ENCODE measurements at regions not wholly inside any gene's neighbourhood (a gene's known extent, or its start where the extent isn't known, plus 50 kb on each side); places are given as distances from the start of the nearest gene placed in this dataset.

- no peak for DNase-seq (ENCODE audit: low read depth)
Measured at GRCh38 chr7:118022546-118022945, 149.3 kb upstream of the CTTNBP2 start.

- no peak for DNase-seq (ENCODE audit: low read depth)
Measured at GRCh38 chr7:118026791-118027190, 153.6 kb upstream of the CTTNBP2 start.

- no peak for DNase-seq (ENCODE audit: low read depth)
Measured at GRCh38 chr7:118028226-118028625, 155.0 kb upstream of the CTTNBP2 start.

- DNase-seq (ENCODE audit: low read depth): no peak
Measured at GRCh38 chr7:118029826-118030422, 154.0 kb upstream of the LSM8 start.

GRCh38 chr7:118033273-118033672, 150.7 kb upstream of the LSM8 start:
- no peak for DNase-seq (ENCODE audit: low read depth)

GRCh38 chr7:118039963-118040489, 143.9 kb upstream of the LSM8 start:
- DNase-seq (ENCODE audit: low read depth): no peak

- DNase-seq (ENCODE audit: low read depth): no peak
Measured at GRCh38 chr7:118040562-118040961, 143.4 kb upstream of the LSM8 start.

GRCh38 chr7:118041251-118041878, 142.6 kb upstream of the LSM8 start:
- no peak for DNase-seq (ENCODE audit: low read depth)

- DNase-seq (ENCODE audit: low read depth): no peak
Measured at GRCh38 chr7:118045629-118046028, 138.3 kb upstream of the LSM8 start.

GRCh38 chr7:118046086-118046485, 137.9 kb upstream of the LSM8 start:
- no peak for DNase-seq (ENCODE audit: low read depth)

- DNase-seq (ENCODE audit: low read depth): no peak
Measured at GRCh38 chr7:118046801-118047200, 137.2 kb upstream of the LSM8 start.

- no peak for DNase-seq (ENCODE audit: low read depth)
Measured at GRCh38 chr7:118052336-118052735, 131.6 kb upstream of the LSM8 start.

GRCh38 chr7:118053353-118053752, 130.6 kb upstream of the LSM8 start:
- DNase-seq (ENCODE audit: low read depth): no peak

GRCh38 chr7:118054529-118054928, 129.4 kb upstream of the LSM8 start:
- no peak for DNase-seq (ENCODE audit: low read depth)

GRCh38 chr7:118055647-118056046, 128.3 kb upstream of the LSM8 start:
- no peak for DNase-seq (ENCODE audit: low read depth)

- DNase-seq (ENCODE audit: low read depth): no peak
Measured at GRCh38 chr7:118057404-118057803, 126.6 kb upstream of the LSM8 start.

- DNase-seq (ENCODE audit: low read depth): no peak
Measured at GRCh38 chr7:118059209-118059608, 124.8 kb upstream of the LSM8 start.

GRCh38 chr7:118060692-118061091, 123.3 kb upstream of the LSM8 start:
- no peak for DNase-seq (ENCODE audit: low read depth)

GRCh38 chr7:118061386-118061785, 122.6 kb upstream of the LSM8 start:
- DNase-seq (ENCODE audit: low read depth): no peak

- no peak for DNase-seq (ENCODE audit: low read depth)
Measured at GRCh38 chr7:118072893-118073674, 110.9 kb upstream of the LSM8 start.

GRCh38 chr7:118075936-118076335, 108.0 kb upstream of the LSM8 start:
- DNase-seq (ENCODE audit: low read depth): no peak

GRCh38 chr7:118076564-118076963, 107.4 kb upstream of the LSM8 start:
- DNase-seq (ENCODE audit: low read depth): no peak

- no peak for DNase-seq (ENCODE audit: low read depth)
Measured at GRCh38 chr7:118078015-118078414, 105.9 kb upstream of the LSM8 start.

Data from stimulated activated CD8-positive, alpha-beta memory T cell treated with anti-CD3 and anti-CD28 coated beads, Interleukin-4, amount 100 ng/mL, for 24 hours (primary cell).